A549 (cell line): ENCODE measurements at regions not wholly inside any gene's neighbourhood (a gene's known extent, or its start where the extent isn't known, plus 50 kb on each side); places are given as distances from the start of the nearest gene placed in this dataset.

Experiments
- ATAC-seq, 2 experiments: fragments of 200-7000 bp in 1 of 2; fragments of >200 bp in 1 of 2; cut with Nextera tagmentation in 1 of 2; cut with Tn5 transposase in 1 of 2; 3 replicates each; pipeline versions ENCODE4 v1.8.0 to v1.9.1; 2018 to 2020; ENCODE audit warnings: mild to moderate bottlenecking in 1 of 2, moderate library complexity in 1 of 2
- CTCF ChIA-PET: fragments of 300-600 bp; sonication (Branson Sonifier 250); formaldehyde crosslinking; extraction: SDS; loops from one replicate; lab custom pipeline; 2021; ENCODE audit warnings: antibody characterized with exemption, inconsistent platforms; lab: Yijun Ruan, JAX
- POLR2A ChIA-PET: fragments of 350-600 bp; formaldehyde crosslinking; extraction: SDS; loops from one replicate; lab custom pipeline; 2021; ENCODE audit warnings: antibody characterized with exemption, inconsistent platforms; lab: Yijun Ruan, JAX
- DNase-seq, 2 experiments: peaks; one replicate each; pipeline versions ENCODE4 v3.0.0 to v3.0.0-alpha.2; 2011 to 2016; ENCODE audit warnings: low read depth in 1 of 2, low spot score in 1 of 2
- FAIRE-seq: peaks from 2 replicates; lab custom pipeline; 2011; peaks lifted over from hg19 to GRCh38; lab: Jason Lieb, UNC
- H3K27ac ChIP-seq, 2 experiments: fragments of >200 bp; sonication (Bioruptor Twin); formaldehyde crosslinking; 3 replicates each; pipeline ENCODE4 v1.5.1; 2016 to 2017
- H3K4me1 ChIP-seq: fragments of >200 bp; sonication (Bioruptor Twin); formaldehyde crosslinking; 3 replicates; pipeline ENCODE4 v1.6.1; 2016
- H3K4me2 ChIP-seq: fragments of >200 bp; sonication (Bioruptor Twin); formaldehyde crosslinking; 3 replicates; pipeline ENCODE4 v1.6.1; 2016
- H3K4me3 ChIP-seq: fragments of >200 bp; sonication (Bioruptor Twin); formaldehyde crosslinking; 3 replicates; pipeline ENCODE4 v1.5.1; 2016
- H3K9me3 ChIP-seq: fragments of >200 bp; sonication (Bioruptor Twin); formaldehyde crosslinking; 3 replicates; pipeline ENCODE4 v1.6.1; 2016
- CBX8 ChIP-seq: fragments of 200-600 bp; sonication (generic); IDR thresholded peaks from 2 replicates; pipeline ENCODE4 v1.6.1; 2016
- CEBPB ChIP-seq, 2 experiments: fragments of >200 bp in 1 of 2; sonication (Bioruptor Twin) in 1 of 2; formaldehyde crosslinking in 1 of 2; IDR thresholded peaks; 2 replicates each; pipeline ENCODE4 v1.6.1; 2012 to 2016
- CHD4 ChIP-seq: fragments of 200-600 bp; sonication (generic); IDR thresholded peaks from 2 replicates; pipeline ENCODE4 v1.6.1; 2016; ENCODE audit warnings: antibody characterized with exemption, mild to moderate bottlenecking, borderline replicate concordance
- EP300 ChIP-seq, 2 experiments: fragments of >200 bp; sonication (Bioruptor Twin); formaldehyde crosslinking; IDR thresholded peaks; 2 replicates in 1 of 2; 3 replicates in 1 of 2; pipeline ENCODE4 v1.6.1; 2016 to 2017
- ESRRA ChIP-seq: fragments of 150-350 bp; IDR thresholded peaks from 2 replicates; pipeline ENCODE4 v1.6.1; 2014; ENCODE audit warnings: mild to moderate bottlenecking, low read length, borderline replicate concordance
- FOSL2 ChIP-seq, 2 experiments: fragments of 450-650 bp in 1 of 2; fragments of >200 bp in 1 of 2; sonication (Bioruptor Twin) in 1 of 2; formaldehyde crosslinking; IDR thresholded peaks; 2 replicates each; pipeline versions ENCODE4 v1.5.0 to v1.6.1; 2016 to 2020; ENCODE audit warnings: mild to moderate bottlenecking in 1 of 2, moderate library complexity in 1 of 2
- MYC ChIP-seq: IDR thresholded peaks from 2 replicates; pipeline ENCODE4 v1.6.1; 2012; ENCODE audit warnings: mild to moderate bottlenecking, inconsistent platforms, low read length, improper control_type of control experiment, borderline replicate concordance
- NFE2L2 ChIP-seq: fragments of 150-350 bp; conservative IDR thresholded peaks from 2 replicates; pipeline ENCODE4 v1.6.1; 2014; ENCODE audit warnings: low read length
- PHF8 ChIP-seq: fragments of 200-600 bp; sonication (generic); IDR thresholded peaks from 2 replicates; pipeline ENCODE4 v1.6.1; 2016; ENCODE audit warnings: low read depth, mild to moderate bottlenecking, antibody characterized with exemption, moderate library complexity, borderline replicate concordance
- RAD21 ChIP-seq, 2 experiments: fragments of >200 bp in 1 of 2; sonication (Bioruptor Twin) in 1 of 2; formaldehyde crosslinking in 1 of 2; IDR thresholded peaks in 1 of 2; conservative IDR thresholded peaks in 1 of 2; 2 replicates in 1 of 2; 3 replicates in 1 of 2; pipeline ENCODE4 v1.6.1; 2012 to 2018; ENCODE audit warnings: inconsistent platforms in 1 of 2
- RFX5 ChIP-seq: fragments of 450-650 bp; IDR thresholded peaks from 2 replicates; pipeline ENCODE4 v1.7.1; 2014; ENCODE audit warnings: antibody characterized with exemption, mild to moderate bottlenecking, moderate library complexity
- SMC3 ChIP-seq: fragments of >200 bp; sonication (Bioruptor Twin); formaldehyde crosslinking; IDR thresholded peaks from 3 replicates; pipeline ENCODE4 v1.6.1; 2018; ENCODE audit warnings: inconsistent platforms
- ZFP36 ChIP-seq: fragments of 450-650 bp; IDR thresholded peaks from 2 replicates; pipeline ENCODE4 v1.6.1; 2014; ENCODE audit warnings: borderline replicate concordance; ENCODE audit not compliant: partially characterized antibody
- ZSCAN20 ChIP-seq: fragments of 250-450 bp; sonication (Bioruptor Pico); IDR thresholded peaks from 2 replicates; pipeline ENCODE4 v1.8.0; 2022; ENCODE audit warnings: mild to moderate bottlenecking, moderate library complexity
- WGBS: methylation state at CpG from one replicate; pipeline ENCODE4 v1.1.6; 2017; ENCODE audit errors: missing lambda C conversion rate; 5-methylcytosine and 5-hydroxymethylcytosine counted together
- TF ChIP-seq, protein P1 (sequence below): fragments of 200-600 bp; sonication (generic); IDR thresholded peaks from 2 replicates; pipeline ENCODE4 v1.6.1; 2016; ENCODE audit warnings: antibody characterized with exemption, mild to moderate bottlenecking, moderate library complexity
- TF ChIP-seq, protein P2 (sequence below): IDR thresholded peaks from 2 replicates; pipeline ENCODE4 v1.6.1; 2012
- TF ChIP-seq, protein P3 (sequence below): fragments of >200 bp; sonication (Bioruptor Twin); formaldehyde crosslinking; IDR thresholded peaks from 3 replicates; pipeline ENCODE4 v1.6.1; 2016
- TF ChIP-seq, protein P4 (sequence below): IDR thresholded peaks from 2 replicates; pipeline ENCODE4 v1.6.1; 2012; ENCODE audit warnings: low read depth, borderline replicate concordance

DNA sequence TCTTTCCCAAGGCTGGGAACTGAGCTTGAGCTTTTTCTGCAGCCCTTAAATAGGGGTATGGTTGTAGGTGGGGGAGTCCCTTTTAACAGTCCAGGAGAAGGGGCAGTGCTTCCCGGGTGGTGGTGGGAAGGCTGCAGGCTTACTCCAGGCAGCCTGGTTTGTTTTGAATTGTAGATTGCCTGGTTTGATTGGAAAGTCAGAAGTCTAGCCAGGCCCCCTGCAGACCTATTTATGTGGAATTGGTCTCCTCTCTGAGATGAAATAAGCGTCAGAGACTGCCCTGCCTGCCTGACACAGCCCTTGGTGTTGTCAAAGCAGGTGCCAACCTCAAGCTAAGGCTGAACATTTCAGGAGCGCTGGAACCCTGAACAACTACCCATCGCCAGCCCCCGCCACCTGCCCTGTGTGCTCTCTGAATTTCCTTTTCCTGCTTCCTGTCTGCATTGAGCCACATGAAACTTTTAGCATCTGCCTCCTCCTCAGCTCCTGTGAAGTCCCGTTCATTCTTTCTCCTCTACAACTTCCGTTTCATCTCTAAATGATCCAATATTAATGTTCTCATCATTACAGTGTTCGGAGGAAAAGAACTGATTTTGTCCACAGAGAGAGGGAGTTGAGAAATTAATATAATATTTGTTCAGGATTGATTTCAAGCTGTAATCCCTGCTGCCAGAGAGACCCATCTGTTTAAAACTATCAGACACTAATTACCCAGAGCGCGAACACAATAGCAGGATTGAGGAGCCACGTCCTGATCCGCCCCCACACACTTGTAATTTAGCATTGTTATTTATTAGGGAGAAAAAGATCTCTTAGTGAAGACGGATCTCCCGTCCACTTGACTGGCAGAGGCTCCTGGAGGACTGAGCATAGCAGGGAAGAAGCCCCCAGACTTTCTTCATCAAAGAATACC is 136.5 kb downstream of the TRIM29 start:
- FAIRE-seq, result no peak
- no peak for DNase-seq
- TF ChIP-seq CHD4, result no peak
- no peak for TF ChIP-seq CBX8
- no peak for TF ChIP-seq ZSCAN20 (CRISPR knock-in tag)
- TF ChIP-seq, protein P1, sequence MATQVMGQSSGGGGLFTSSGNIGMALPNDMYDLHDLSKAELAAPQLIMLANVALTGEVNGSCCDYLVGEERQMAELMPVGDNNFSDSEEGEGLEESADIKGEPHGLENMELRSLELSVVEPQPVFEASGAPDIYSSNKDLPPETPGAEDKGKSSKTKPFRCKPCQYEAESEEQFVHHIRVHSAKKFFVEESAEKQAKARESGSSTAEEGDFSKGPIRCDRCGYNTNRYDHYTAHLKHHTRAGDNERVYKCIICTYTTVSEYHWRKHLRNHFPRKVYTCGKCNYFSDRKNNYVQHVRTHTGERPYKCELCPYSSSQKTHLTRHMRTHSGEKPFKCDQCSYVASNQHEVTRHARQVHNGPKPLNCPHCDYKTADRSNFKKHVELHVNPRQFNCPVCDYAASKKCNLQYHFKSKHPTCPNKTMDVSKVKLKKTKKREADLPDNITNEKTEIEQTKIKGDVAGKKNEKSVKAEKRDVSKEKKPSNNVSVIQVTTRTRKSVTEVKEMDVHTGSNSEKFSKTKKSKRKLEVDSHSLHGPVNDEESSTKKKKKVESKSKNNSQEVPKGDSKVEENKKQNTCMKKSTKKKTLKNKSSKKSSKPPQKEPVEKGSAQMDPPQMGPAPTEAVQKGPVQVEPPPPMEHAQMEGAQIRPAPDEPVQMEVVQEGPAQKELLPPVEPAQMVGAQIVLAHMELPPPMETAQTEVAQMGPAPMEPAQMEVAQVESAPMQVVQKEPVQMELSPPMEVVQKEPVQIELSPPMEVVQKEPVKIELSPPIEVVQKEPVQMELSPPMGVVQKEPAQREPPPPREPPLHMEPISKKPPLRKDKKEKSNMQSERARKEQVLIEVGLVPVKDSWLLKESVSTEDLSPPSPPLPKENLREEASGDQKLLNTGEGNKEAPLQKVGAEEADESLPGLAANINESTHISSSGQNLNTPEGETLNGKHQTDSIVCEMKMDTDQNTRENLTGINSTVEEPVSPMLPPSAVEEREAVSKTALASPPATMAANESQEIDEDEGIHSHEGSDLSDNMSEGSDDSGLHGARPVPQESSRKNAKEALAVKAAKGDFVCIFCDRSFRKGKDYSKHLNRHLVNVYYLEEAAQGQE, result no peak
- TF ChIP-seq, protein P2, sequence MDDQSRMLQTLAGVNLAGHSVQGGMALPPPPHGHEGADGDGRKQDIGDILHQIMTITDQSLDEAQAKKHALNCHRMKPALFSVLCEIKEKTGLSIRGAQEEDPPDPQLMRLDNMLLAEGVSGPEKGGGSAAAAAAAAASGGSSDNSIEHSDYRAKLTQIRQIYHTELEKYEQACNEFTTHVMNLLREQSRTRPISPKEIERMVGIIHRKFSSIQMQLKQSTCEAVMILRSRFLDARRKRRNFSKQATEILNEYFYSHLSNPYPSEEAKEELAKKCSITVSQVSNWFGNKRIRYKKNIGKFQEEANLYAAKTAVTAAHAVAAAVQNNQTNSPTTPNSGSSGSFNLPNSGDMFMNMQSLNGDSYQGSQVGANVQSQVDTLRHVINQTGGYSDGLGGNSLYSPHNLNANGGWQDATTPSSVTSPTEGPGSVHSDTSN, result no peak
- TF ChIP-seq ZFP36, result no peak
- TF ChIP-seq CEBPB (IDR thresholded peaks at IDR 0.05), result no peak
- TF ChIP-seq MYC, result no peak
- TF ChIP-seq, protein P3, sequence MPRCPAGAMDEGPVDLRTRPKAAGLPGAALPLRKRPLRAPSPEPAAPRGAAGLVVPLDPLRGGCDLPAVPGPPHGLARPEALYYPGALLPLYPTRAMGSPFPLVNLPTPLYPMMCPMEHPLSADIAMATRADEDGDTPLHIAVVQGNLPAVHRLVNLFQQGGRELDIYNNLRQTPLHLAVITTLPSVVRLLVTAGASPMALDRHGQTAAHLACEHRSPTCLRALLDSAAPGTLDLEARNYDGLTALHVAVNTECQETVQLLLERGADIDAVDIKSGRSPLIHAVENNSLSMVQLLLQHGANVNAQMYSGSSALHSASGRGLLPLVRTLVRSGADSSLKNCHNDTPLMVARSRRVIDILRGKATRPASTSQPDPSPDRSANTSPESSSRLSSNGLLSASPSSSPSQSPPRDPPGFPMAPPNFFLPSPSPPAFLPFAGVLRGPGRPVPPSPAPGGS, result no peak
- no peak for TF ChIP-seq NFE2L2
- TF ChIP-seq, protein P4, sequence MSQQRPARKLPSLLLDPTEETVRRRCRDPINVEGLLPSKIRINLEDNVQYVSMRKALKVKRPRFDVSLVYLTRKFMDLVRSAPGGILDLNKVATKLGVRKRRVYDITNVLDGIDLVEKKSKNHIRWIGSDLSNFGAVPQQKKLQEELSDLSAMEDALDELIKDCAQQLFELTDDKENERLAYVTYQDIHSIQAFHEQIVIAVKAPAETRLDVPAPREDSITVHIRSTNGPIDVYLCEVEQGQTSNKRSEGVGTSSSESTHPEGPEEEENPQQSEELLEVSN, result no peak
- no peak for TF ChIP-seq FOSL2 (IDR thresholded peaks at IDR 0.05)
- no peak for TF ChIP-seq FOSL2 (CRISPR knock-in tag; IDR thresholded peaks at IDR 0.05)
- TF ChIP-seq RFX5, result no peak
- no peak for TF ChIP-seq PHF8
- no peak for TF ChIP-seq EP300 (IDR thresholded peaks at IDR 0.05)
- no peak overlapping the region for H3K4me2 ChIP-seq
- H3K4me3 ChIP-seq, result no peak overlapping the region
- ChIA-PET CTCF (interaction anchor here (0.6 to 0.8 kb wide), 2 partner anchors 12 to 167 kb away, joined by 3 read pairs; no protein-coding TSS in a partner anchor), POLR2A (no interaction called here)
- no peak for ATAC-seq
- no peaks in the 10 kb centered on the region for H3K9me3 ChIP-seq
- no peaks in the 10 kb centered on the region for H3K4me1 ChIP-seq
- WGBS, result 38% methylated on average over 13 of the region's 14 CpGs
- H3K27ac ChIP-seq, result no peak overlapping the region

DNA sequence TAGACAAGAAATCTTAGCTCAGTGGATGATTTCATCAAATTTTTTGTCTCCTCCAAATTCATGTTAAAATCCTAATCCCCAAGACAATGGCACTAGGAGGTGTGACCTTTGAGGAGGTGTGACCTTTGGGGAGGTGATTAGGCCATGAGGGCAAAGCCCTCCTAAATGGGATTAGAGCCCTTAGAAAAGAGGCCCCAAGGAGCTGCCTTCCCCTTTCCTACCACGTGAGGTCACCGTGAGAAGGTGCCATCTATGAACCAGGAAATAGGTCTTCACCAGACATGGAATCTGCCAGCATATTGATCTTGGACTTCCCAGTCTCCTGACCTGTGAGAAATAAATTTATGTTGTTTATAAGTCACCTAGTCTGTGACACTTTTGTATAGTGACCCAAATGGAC is 138.7 kb downstream of the TRIM29 start:
- TF ChIP-seq SMC3 (no peak), RAD21 (conservative IDR thresholded peaks at IDR 0.05 in 1 of 2, IDR thresholded peaks at IDR 0.05 in 1 of 2) (0 out of 5 replicates have a peak, but pooled peaks of 1 of the 2 experiments have one; percentile 9), ESRRA (no peak)
- TF ChIP-seq, protein P2, result no peak
- Histone ChIP-seq H3K27ac (no peak overlapping the region), H3K4me1 (no peaks in the 10 kb centered on the region), H3K9me3 (no peaks in the 10 kb centered on the region), H3K4me3 (no peak overlapping the region), H3K4me2 (no peak overlapping the region)
- peak in 1 of 2 experiments; percentile 6 for DNase-seq
- FAIRE-seq, result no peak
- ChIA-PET CTCF (interaction anchor here (1.0 kb wide), 1 partner anchor 18 kb away, joined by 3 read pairs; no protein-coding TSS in a partner anchor), POLR2A (no interaction called here)
- WGBS, result 0% methylated on average over 2 of the region's 2 CpGs
- no peak for ATAC-seq
